HG02970 (cell line): ENCODE measurements at regions not wholly inside any gene's neighbourhood (a gene's known extent, or its start where the extent isn't known, plus 50 kb on each side); places are given as distances from the start of the nearest gene placed in this dataset.

Experiments
- ATAC-seq: cut with Tn5 transposase; IDR thresholded peaks from one replicate; pipeline ENCODE4 v1.9.1; 2021; ENCODE audit warnings: mild to moderate bottlenecking, moderate library complexity, moderate number of reproducible peaks; ENCODE audit not compliant: unreplicated experiment, low FRiP score

DNA sequence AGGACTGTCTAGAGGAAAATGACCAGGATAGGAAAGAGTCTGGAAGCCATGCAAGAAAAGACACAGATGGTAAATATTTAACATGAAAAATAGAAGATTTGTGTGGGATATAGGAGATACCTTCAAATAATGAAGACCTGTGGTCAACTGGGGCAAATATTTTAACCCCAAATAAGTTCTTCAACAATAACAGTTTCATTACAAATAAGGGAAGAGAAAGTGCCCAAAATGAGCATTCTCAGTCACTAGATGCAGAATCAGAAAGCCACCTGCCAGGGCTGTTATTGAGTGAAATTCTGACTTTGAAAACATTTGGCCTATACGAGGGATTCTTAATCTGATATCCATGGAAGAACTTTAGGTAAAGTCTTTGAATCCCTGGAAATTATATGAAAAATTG lies 231.2 kb upstream of the PLEKHG7 start:
- ATAC-seq: no peak

DNA sequence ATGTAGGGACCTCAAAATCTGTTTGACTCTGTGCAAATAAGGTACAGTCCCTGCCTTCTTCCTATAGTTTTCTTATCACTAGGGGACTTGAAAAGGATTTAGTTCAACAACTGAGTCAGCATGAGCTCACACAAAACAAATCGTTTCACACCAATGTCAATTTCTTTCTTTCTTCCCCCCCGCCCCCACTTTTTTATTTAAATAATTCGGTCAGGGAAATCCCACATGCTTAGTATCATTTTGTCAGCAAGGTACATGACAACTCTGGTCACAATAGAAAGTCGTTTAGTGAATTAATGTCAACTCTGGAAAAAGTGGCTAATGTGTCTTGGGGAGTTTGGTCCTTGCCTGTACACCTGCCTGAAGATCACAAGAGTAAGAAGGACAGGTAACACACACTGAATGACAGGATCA lies 232.2 kb upstream of the PLEKHG7 start:
- ATAC-seq: no peak

- no peak for ATAC-seq
Measured at GRCh38 chr12:92469837-92470236, 233.0 kb upstream of the PLEKHG7 start.

DNA sequence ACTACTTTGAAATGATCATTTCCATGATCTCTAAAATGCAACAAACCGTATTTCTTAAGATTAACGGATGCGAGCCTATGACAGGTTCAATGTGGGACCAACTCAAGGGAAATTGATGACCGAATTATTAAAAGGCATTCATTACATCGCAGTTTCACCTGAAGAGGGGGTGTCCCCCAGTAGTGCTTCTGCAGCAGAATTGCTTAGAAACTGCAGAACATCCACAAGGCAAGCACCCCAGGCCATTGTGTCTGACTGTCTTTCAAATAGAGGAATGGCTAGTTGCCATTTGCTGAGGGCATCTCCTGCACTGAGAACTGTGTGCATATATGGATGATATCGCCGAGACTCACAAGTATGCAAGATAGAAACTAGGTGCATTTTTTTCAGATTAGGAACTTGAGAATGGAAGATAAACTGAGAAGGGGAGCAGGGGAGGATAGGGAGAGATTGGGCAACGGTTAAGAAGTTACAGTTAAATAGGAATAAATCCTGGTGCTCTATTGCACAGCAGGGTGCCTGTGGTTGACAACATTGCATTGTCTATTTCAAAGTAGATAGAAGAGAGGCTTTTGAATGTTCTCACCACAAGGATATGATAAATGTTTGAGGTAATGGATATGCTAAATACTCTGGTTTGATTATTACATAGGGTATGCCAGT lies 234.3 kb upstream of the PLEKHG7 start:
- no peak for ATAC-seq

- ATAC-seq: no peak
Measured at GRCh38 chr12:92467886-92468285, 234.9 kb upstream of the PLEKHG7 start.

DNA sequence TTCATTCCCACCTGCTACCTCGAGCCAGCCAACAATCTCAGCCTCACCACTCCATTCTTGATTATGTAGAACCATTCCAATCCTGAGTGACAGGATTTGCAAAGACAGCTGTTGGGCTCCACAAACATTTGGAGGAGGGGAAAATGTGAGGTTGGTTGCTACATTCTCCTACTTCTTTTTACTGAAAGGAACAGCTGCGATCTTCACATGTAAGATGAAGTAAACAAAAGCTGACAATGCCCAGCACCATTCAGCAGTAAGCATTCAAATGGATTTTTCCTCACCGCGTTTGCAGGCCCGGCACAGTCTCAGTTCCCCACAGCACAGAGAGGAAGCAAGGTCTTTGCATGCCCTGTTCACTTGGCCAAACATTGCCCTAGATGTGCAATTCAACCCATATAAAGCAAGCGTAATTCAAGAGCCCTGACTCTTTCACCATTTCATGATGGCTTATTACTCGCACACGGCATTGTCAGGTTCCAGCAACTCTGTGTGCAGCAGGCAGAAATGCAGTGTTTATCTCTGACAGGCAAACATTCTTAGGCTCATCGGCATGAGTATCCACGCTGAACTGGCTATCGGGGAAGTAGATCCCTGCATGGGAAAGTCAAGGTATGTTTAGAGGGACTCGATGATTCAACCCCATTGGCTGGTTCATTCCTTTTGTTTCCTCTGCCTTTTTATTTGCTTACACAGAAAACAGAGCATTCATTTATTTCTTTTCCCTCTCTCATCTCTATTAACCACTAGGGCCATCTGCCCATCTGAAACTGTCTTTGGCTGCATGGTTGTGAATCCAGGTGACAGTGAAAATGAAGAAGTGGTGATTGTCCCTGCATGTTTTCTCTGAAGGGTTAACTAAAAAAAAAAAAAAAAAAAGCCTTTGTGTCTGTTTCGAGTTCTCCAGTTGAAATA lies 236.1 kb upstream of the PLEKHG7 start:
- peak; percentile 23 for ATAC-seq

DNA sequence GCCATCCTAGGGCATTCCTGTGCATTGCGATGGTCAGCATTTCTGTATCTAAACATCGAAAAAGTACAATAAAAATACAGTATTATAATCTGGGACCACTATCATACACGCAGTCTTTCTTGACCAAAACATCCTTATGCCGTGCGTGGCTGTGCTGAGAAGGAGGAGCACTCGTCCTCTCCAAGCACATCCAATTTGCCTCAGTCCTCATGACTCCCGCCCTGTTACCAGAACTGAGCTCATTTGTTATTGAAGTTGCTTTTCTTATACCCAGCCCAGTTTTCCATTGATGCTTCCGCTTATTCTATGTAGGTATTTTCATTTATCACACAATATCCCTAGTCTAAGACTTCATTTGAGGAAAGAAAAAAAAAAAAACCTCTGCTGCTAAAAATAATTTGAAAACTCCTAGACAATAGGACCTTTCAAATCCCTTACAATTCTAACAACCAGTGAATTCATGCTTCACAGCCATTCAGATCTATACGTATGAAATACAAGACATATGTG lies 236.9 kb upstream of the PLEKHG7 start:
- ATAC-seq: no peak

DNA sequence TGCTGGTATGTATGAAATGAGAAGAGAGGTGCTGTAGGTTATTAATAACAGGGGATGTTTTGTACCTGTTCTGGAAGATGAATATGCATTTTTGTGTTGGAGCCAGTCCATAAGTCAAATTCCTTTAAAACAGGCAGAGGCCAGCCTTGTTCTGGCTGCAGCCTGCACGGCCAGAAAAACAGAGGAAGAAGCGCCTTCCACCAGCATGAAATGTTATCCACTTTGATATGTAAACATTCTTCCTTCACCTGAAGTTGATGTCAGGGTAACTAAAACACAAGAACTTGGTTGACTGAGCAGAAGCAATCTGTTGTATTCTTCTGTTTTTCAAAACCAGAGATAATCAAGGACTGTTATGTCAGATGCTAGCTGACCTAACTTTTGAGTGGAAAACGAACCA lies 237.9 kb upstream of the PLEKHG7 start:
- no peak for ATAC-seq

DNA sequence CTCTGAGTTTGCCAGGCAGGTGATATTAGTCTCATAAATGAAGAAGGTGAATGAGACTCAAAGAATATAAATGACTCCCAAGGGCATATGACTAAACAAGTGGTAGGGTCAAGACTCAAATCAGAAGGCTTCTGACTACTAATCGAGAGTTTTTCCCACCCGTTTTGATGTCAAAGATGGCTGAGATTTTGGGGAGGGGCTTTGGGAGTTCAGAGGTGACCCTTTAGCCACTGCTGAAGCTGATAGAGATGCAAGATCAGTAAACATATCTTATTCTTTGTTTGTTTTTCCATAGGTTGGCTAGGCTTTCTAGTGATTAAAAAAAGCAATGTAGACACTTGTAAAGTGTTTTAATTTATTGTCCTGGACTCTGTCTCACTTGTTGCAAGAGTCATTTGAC lies 239.6 kb upstream of the PLEKHG7 start:
- no peak for ATAC-seq

DNA sequence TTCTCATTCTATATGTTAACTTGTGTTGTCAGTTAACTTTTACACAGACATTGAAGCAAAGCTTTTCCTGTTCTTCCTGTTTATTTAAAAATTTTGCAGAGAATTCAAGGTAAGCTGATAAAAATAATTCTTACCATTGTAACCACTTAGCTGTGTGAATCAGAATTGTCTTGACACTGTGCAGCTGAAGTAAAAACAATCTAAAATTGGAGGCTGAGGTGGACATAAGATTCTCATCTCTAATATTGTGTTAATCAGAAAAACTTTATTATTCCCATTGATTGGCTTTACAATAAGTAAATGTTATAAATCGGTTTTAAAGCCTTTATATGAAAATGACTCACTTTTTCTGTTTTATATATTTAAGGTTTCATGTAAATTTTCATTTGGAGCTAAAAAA lies 240.3 kb upstream of the PLEKHG7 start:
- no peak for ATAC-seq

DNA sequence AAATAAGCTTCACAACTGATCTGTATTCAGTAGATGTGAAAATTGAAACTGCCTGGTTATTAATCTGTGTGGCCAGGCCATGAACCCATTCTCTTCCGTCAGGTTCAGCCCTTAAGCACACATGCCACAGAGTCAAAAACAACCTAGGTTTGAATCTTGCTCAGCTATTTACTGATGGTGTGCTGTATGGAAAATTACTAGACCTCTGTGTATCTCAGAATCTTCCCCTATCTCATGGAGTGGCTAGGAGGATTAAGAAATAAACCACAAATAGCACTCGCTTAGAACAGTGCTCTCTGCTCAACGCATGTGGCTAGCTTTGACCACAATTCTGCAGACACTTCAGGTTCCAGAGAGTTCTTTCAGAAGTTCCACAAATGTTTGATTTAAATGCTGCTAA lies 240.7 kb upstream of the PLEKHG7 start:
- ATAC-seq: peak; percentile 51

DNA sequence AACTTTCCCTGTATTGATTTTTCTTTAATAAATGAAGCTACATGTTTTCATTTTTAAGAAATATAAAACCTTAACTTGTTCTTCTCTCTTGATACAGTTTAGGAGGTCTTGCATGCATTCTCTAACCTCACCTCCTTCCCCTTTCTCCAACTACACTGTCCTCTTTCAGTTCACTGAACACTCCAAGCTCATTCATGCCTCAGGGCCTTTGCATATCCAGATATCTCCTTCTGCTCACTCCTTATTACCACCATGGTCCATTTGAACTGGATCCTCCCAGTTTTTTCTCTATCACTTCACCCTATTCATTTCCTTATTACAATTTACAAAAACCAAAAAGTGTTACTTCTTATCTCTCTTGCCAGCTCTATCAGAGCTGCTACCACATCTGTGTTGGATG lies 242.9 kb upstream of the PLEKHG7 start:
- ATAC-seq: no peak

- ATAC-seq: no peak
Measured at GRCh38 chr12:92458996-92459395, 243.8 kb upstream of the PLEKHG7 start.

DNA sequence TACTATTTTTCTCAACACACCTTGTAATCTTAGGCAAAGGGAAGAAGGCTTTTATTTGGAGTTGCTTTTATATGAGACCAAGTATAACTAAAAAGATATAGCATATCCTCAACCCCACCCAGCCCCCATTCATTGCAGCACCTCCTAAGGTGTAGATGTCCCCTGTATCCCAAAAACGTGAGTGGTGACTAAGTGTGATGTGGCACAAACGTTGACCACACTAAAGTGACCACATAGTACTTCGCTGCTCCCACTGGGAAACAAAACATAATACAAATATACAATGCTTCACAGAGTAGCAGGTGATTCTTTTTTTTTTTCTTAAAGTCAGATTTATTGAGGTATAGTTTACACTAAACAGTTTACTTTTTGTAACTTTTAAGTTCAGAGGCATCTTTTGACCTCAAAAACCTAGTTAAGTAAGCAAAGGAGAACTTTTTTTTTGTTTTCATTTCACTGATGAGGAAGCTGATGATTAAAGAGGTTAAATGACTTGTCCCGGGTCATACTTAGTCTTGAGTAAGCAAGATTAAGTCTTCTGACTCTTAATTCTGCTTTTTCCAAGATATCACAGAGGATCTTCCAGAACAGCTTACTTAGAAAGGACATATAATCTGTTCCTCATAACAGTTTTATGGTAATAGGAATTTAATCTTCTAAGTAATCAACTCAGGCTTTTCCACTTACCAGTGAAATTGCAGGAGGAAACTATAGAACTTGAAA lies 245.2 kb upstream of the PLEKHG7 start:
- no peak for ATAC-seq

DNA sequence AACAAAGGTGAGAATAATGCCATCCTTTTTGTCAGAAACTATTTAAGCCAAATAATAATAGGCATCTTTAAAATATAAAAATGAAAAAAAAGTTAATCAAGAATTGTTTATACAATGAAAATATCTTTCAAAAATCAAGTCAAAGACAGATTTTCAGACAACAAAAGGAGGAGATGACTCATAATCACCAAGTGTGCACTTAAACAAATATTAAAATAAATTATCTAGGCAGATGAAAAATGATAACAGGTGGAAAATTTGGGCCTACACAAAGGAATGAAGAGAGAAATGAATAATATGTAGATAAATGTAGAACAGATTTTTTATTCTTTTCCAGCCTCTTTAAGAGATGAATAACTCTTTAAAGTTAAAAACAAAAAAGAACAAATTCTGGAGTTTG lies 250.0 kb upstream of the PLEKHG7 start:
- no peak for ATAC-seq

- no peak for ATAC-seq
Measured at GRCh38 chr12:92446083-92446460, 256.7 kb upstream of the PLEKHG7 start.

GRCh38 chr12:92445253-92446082 lies 257.3 kb upstream of the PLEKHG7 start:
- ATAC-seq: peak; percentile 65

DNA sequence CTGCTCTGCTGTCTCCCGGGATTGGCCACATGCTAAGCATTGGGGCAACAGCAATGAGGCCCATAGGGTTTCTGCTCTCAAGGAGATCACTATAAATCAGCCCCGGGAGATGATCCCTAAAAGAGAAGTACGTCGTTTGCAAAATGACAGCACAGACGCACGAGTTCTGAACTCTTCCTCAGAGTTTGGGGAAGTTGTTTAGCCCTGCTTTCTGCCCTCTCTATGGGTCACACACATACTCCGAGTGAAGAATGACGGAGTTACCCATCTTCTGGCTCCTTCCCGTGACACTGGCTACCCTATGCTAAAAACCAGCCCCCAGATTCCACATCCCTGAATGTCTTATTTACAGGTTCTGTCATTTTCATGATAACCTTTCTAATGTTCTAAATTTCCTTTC lies 258.0 kb upstream of the PLEKHG7 start:
- peak; percentile 36 for ATAC-seq

DNA sequence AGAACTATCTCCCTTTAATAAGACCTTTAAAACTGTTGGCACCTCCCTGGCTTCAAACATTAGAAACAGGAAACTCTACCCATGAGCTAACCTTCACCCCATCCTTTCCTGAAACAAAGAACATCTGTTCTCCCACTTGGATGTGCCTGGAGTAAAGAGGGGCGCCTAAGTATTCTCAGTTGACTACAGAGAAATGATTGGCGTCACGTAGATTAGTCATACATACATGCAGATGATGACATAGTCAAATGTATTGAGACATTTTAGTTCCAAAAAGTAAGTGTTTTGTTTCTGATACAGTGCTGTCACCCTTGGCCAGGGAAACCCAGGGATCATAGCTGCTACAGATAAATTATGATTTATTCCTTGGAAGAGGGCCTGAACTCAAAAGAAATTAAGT lies 260.0 kb upstream of the PLEKHG7 start:
- ATAC-seq: no peak

- no peak for ATAC-seq
Measured at GRCh38 chr12:92440072-92440471, 262.7 kb upstream of the PLEKHG7 start.
